OCI-LY3 (cell line): ENCODE measurements at regions not wholly inside any gene's neighbourhood (a gene's known extent, or its start where the extent isn't known, plus 50 kb on each side); places are given as distances from the start of the nearest gene placed in this dataset.
A peak's percentile ranks its signal among the peaks of the same experiment; 100 is the strongest.

Source experiments
- H2AFZ ChIP-seq: fragments of 200-600, 300-600 bp; shearing (Covaris generic); 2 replicates; pipeline ENCODE4 v1.6.0; 2014; ENCODE audit warnings: antibody characterized with exemption, low read depth, low read length
- H3K27ac ChIP-seq: fragments of 200-600, 300-600 bp; sonication (generic); 2 replicates; pipeline ENCODE4 v1.5.1; 2014; ENCODE audit warnings: mild to moderate bottlenecking, low read length, moderate library complexity, mixed read lengths
- H3K27me3 ChIP-seq: fragments of 200-600, 300-600 bp; sonication (generic); 2 replicates; pipeline ENCODE4 v1.6.1; 2014; ENCODE audit warnings: low read depth, low read length, mixed read lengths
- H3K36me3 ChIP-seq: fragments of 200-600, 300-600 bp; sonication (generic); replicated peaks from 2 replicates; pipeline ENCODE3; 2014; ENCODE audit warnings: low read depth, low read length, mixed read lengths
- H3K4me1 ChIP-seq: fragments of 300-600, 200-600 bp; sonication (generic); 2 replicates; pipeline ENCODE4 v1.6.1; 2014; ENCODE audit warnings: low read length, mixed read lengths
- H3K4me2 ChIP-seq: fragments of 200-600, 300-600 bp; sonication (generic); 2 replicates; pipeline ENCODE4 v1.6.1; 2014; ENCODE audit warnings: low read length, mixed read lengths
- H3K4me3 ChIP-seq: fragments of 300-600, 200-600 bp; sonication (generic); 2 replicates; pipeline ENCODE4 v1.5.1; 2014; ENCODE audit warnings: antibody characterized with exemption, mild to moderate bottlenecking, low read length, moderate library complexity
- H3K79me2 ChIP-seq: fragments of 300-600, 200-600 bp; shearing (Covaris generic); 2 replicates; pipeline ENCODE4 v1.6.1; 2014; ENCODE audit warnings: mild to moderate bottlenecking, low read length, mixed read lengths
- H3K9ac ChIP-seq: fragments of 300-600, 200-600 bp; shearing (Covaris generic); 2 replicates; pipeline ENCODE4 v1.6.0; 2014; ENCODE audit warnings: mild to moderate bottlenecking, low read length, moderate library complexity
- H3K9me3 ChIP-seq: fragments of 200-600, 300-600 bp; shearing (Covaris generic); 2 replicates; pipeline ENCODE4 v1.6.1; 2014; ENCODE audit warnings: low read length, mixed read lengths; ENCODE audit not compliant: insufficient read depth
- H4K20me1 ChIP-seq: fragments of 200-600, 300-600 bp; sonication (generic); 2 replicates; pipeline ENCODE4 v1.6.1; 2016; ENCODE audit warnings: low read length, mixed read lengths; ENCODE audit not compliant: insufficient read depth
- CTCF ChIP-seq: fragments of 200-600, 300-600 bp; sonication (generic); IDR thresholded peaks from 2 replicates; pipeline ENCODE4 v1.5.1; 2014; ENCODE audit warnings: antibody characterized with exemption, low read length, low read depth
- EZH2phosphoT487 ChIP-seq: fragments of 200-600 bp; shearing (Covaris generic); IDR thresholded peaks from 2 replicates; pipeline ENCODE4 v1.6.1; 2018; ENCODE audit warnings: antibody characterized with exemption, mixed run types, low read depth

GRCh38 chr16:86212706-86213436 is 297.5 kb upstream of the FOXF1 start:
- no peak for TF ChIP-seq EZH2phosphoT487
- TF ChIP-seq CTCF: no peak
- H3K79me2 ChIP-seq: no peaks in the 10 kb centered on the region
- 0 out of 2 replicates have a peak, but pooled peaks cover 3% of the 10 kb centered on the region for H3K9me3 ChIP-seq
- no peak overlapping the region for H3K27ac ChIP-seq
- no peaks in the 10 kb centered on the region for H3K36me3 ChIP-seq
- no peaks in the 10 kb centered on the region for H4K20me1 ChIP-seq
- H3K9ac ChIP-seq: no peak overlapping the region
- no peak overlapping the region for H2AFZ ChIP-seq
- H3K4me3 ChIP-seq: no peak overlapping the region
- no peaks in the 10 kb centered on the region; the same call in 1 of the 2 replicates for H3K27me3 ChIP-seq
- H3K4me2 ChIP-seq: peak overlapping the region; percentile 22; the same call in 1 of the 2 replicates
- H3K4me1 ChIP-seq: peaks cover 5% of the 10 kb centered on the region

- H3K4me2 ChIP-seq: peak overlapping the region; percentile 22; the same call in 1 of the 2 replicates
These were observed 296.7 kb upstream of the FOXF1 start for GRCh38 chr16:86213437-86214205.

GRCh38 chr16:86214326-86215232 is 295.7 kb upstream of the FOXF1 start:
- Histone ChIP-seq H3K27ac (no peak overlapping the region), H4K20me1 (no peaks in the 10 kb centered on the region), H3K4me2 (no peak overlapping the region), H2AFZ (no peak overlapping the region), H3K79me2 (no peaks in the 10 kb centered on the region), H3K4me3 (no peak overlapping the region), H3K36me3 (no peaks in the 10 kb centered on the region), H3K4me1 (peaks cover 5% of the 10 kb centered on the region), H3K27me3 (no peaks in the 10 kb centered on the region), H3K9ac (no peak overlapping the region), H3K9me3 (0 out of 2 replicates have a peak, but pooled peaks cover 3% of the 10 kb centered on the region)
- TF ChIP-seq EZH2phosphoT487: no peak
- TF ChIP-seq CTCF: no peak

More at GRCh38 chr16:86213437-86214205, 296.7 kb upstream of the FOXF1 start:
- Histone ChIP-seq H3K9me3 (0 out of 2 replicates have a peak, but pooled peaks cover 3% of the 10 kb centered on the region), H2AFZ (no peak overlapping the region), H3K9ac (no peak overlapping the region), H4K20me1 (no peaks in the 10 kb centered on the region), H3K36me3 (no peaks in the 10 kb centered on the region), H3K4me3 (no peak overlapping the region), H3K4me1 (peaks cover 5% of the 10 kb centered on the region), H3K79me2 (no peaks in the 10 kb centered on the region), H3K27me3 (no peaks in the 10 kb centered on the region), H3K27ac (no peak overlapping the region)
- no peak for TF ChIP-seq CTCF
- TF ChIP-seq EZH2phosphoT487: no peak
